Nephron (organoid): ENCODE measurements at regions not wholly inside any gene's neighbourhood (a gene's known extent, or its start where the extent isn't known, plus 50 kb on each side); places are given as distances from the start of the nearest gene placed in this dataset.

ENCODE experiments used
- H3K27ac Mint-ChIP-seq, 3 experiments: 2 replicates each; pipeline ENCODE4 v1.8.0; 2020; ENCODE audit warnings: mixed read lengths in 3 of 3, mild to moderate bottlenecking in 2 of 3, moderate library complexity in 1 of 3
- H3K27me3 Mint-ChIP-seq: 2 replicates; pipeline ENCODE4 v1.8.0; 2021; ENCODE audit warnings: low read depth, mild to moderate bottlenecking, moderate library complexity, mixed read lengths
- H3K36me3 Mint-ChIP-seq: 2 replicates; pipeline ENCODE4 v1.8.0; 2020; ENCODE audit warnings: low read depth, mixed read lengths
- H3K4me1 Mint-ChIP-seq: 2 replicates; pipeline ENCODE4 v1.8.0; 2020; ENCODE audit warnings: mixed read lengths
- H3K4me3 Mint-ChIP-seq, 3 experiments: 2 replicates each; pipeline ENCODE4 v1.8.0; 2020; ENCODE audit warnings: mild to moderate bottlenecking in 3 of 3, mixed read lengths in 3 of 3, moderate library complexity in 2 of 3
- H3K9me3 Mint-ChIP-seq: 2 replicates; pipeline ENCODE4 v1.8.0; 2020; ENCODE audit warnings: mixed read lengths
- CTCF ChIP-seq, 3 experiments: fragments of 200-600 bp; sonication (generic); IDR thresholded peaks; one replicate each; pipeline ENCODE4 v1.5.0; 2021; ENCODE audit warnings: antibody characterized with exemption in 3 of 3; ENCODE audit not compliant: unreplicated experiment in 3 of 3

- no peak for TF ChIP-seq CTCF (IDR thresholded peaks at IDR 0.05; ENCODE audit: unreplicated experiment in 3 of 3)
- no peaks in the 10 kb centered on the region for H3K9me3 Mint-ChIP-seq
- H3K27ac Mint-ChIP-seq = no peak overlapping the region
- H3K4me1 Mint-ChIP-seq = no peaks in the 10 kb centered on the region
- no peaks in the 10 kb centered on the region for H3K27me3 Mint-ChIP-seq
- H3K36me3 Mint-ChIP-seq = no peaks in the 10 kb centered on the region
- H3K4me3 Mint-ChIP-seq = no peak overlapping the region
Observed at GRCh38 chr5:89120719-89121118, 237.7 kb upstream of the MEF2C start.

- no peaks in the 10 kb centered on the region for H3K4me1 Mint-ChIP-seq
- no peaks in the 10 kb centered on the region for H3K36me3 Mint-ChIP-seq
- no peaks in the 10 kb centered on the region for H3K9me3 Mint-ChIP-seq
- no peaks in the 10 kb centered on the region for H3K27me3 Mint-ChIP-seq
- TF ChIP-seq CTCF (IDR thresholded peaks at IDR 0.05; ENCODE audit: unreplicated experiment in 3 of 3) = no peak
- H3K27ac Mint-ChIP-seq = peak overlapping the region; percentile 13 to 74 (median 63)
- no peak overlapping the region for H3K4me3 Mint-ChIP-seq
Observed at GRCh38 chr5:89117124-89117644, 234.2 kb upstream of the MEF2C start.

GRCh38 chr5:89110916-89111646 lies 228.1 kb upstream of the MEF2C start:
- no peak for TF ChIP-seq CTCF (IDR thresholded peaks at IDR 0.05; ENCODE audit: unreplicated experiment in 3 of 3)
- H3K4me1 Mint-ChIP-seq = no peaks in the 10 kb centered on the region
- no peaks in the 10 kb centered on the region for H3K36me3 Mint-ChIP-seq
- H3K4me3 Mint-ChIP-seq = no peak overlapping the region
- no peaks in the 10 kb centered on the region for H3K27me3 Mint-ChIP-seq
- no peak overlapping the region for H3K27ac Mint-ChIP-seq
- peaks cover 8% of the 10 kb centered on the region for H3K9me3 Mint-ChIP-seq

- TF ChIP-seq CTCF (IDR thresholded peaks at IDR 0.05; ENCODE audit: unreplicated experiment in 3 of 3) = no peak
- Mint-ChIP-seq H3K4me3 (no peak overlapping the region), H3K9me3 (peaks cover 8% of the 10 kb centered on the region), H3K27ac (no peak overlapping the region), H3K27me3 (no peaks in the 10 kb centered on the region), H3K4me1 (no peaks in the 10 kb centered on the region), H3K36me3 (no peaks in the 10 kb centered on the region)
Observed at GRCh38 chr5:89106480-89106879, 223.5 kb upstream of the MEF2C start.

GRCh38 chr5:89105836-89106235 lies 222.9 kb upstream of the MEF2C start:
- no peaks in the 10 kb centered on the region for H3K36me3 Mint-ChIP-seq
- peaks cover 8% of the 10 kb centered on the region for H3K9me3 Mint-ChIP-seq
- no peaks in the 10 kb centered on the region for H3K27me3 Mint-ChIP-seq
- H3K27ac Mint-ChIP-seq = no peak overlapping the region
- TF ChIP-seq CTCF (IDR thresholded peaks at IDR 0.05; ENCODE audit: unreplicated experiment in 3 of 3) = no peak
- H3K4me1 Mint-ChIP-seq = no peaks in the 10 kb centered on the region
- H3K4me3 Mint-ChIP-seq = no peak overlapping the region

GRCh38 chr5:89105171-89105695 lies 222.2 kb upstream of the MEF2C start:
- TF ChIP-seq CTCF (IDR thresholded peaks at IDR 0.05; ENCODE audit: unreplicated experiment in 3 of 3) = no peak
- H3K4me1 Mint-ChIP-seq = no peaks in the 10 kb centered on the region
- H3K36me3 Mint-ChIP-seq = no peaks in the 10 kb centered on the region
- H3K9me3 Mint-ChIP-seq = peaks cover 8% of the 10 kb centered on the region
- H3K27me3 Mint-ChIP-seq = no peaks in the 10 kb centered on the region
- no peak overlapping the region for H3K27ac Mint-ChIP-seq
- H3K4me3 Mint-ChIP-seq = no peak overlapping the region
